A549 (cell line): ENCODE measurements at regions not wholly inside any gene's neighbourhood (a gene's known extent, or its start where the extent isn't known, plus 50 kb on each side); places are given as distances from the start of the nearest gene placed in this dataset.
A peak's percentile ranks its signal among the peaks of the same experiment; 100 is the strongest.

Source experiments
- CTCF ChIP-seq: fragments of >200 bp; sonication (Bioruptor Twin); formaldehyde crosslinking; IDR thresholded peaks from 3 replicates; pipeline ENCODE4 v1.5.1; 2016
- RCOR1 ChIP-seq: fragments of 150-350 bp; IDR thresholded peaks from 2 replicates; pipeline ENCODE4 v1.6.1; 2014; ENCODE audit warnings: antibody characterized with exemption, low read length, low read depth
- RNF2 ChIP-seq: fragments of 200-600 bp; sonication (generic); IDR thresholded peaks from 2 replicates; pipeline ENCODE4 v1.6.1; 2016; ENCODE audit warnings: low read depth, mild to moderate bottlenecking, antibody characterized with exemption, moderate library complexity, borderline replicate concordance
- TF ChIP-seq, protein P1 (sequence below): IDR thresholded peaks from 2 replicates; pipeline ENCODE4 v1.6.1; 2012; ENCODE audit warnings: low read depth, borderline replicate concordance

DNA sequence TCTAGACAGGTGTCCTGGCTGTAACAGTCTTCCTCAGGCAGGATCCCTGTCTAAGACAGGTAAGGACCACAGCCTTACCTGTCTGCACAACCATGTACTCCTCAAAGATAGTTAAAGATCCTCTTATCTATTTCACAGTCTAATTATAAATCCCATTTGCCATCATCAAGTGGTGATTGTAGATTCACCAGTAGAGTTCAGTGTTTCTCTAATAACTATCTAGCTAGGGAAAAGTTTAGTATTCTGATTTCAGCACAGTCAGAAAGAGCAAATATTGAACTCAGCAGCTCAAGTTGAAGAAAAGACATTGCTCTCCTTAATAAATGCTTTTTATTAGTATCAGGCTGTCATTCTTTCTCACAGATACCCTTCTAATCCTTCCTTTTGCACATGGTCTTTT is 1305.5 kb upstream of the NXPH2 start:
- TF ChIP-seq, protein P1, sequence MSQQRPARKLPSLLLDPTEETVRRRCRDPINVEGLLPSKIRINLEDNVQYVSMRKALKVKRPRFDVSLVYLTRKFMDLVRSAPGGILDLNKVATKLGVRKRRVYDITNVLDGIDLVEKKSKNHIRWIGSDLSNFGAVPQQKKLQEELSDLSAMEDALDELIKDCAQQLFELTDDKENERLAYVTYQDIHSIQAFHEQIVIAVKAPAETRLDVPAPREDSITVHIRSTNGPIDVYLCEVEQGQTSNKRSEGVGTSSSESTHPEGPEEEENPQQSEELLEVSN, result no peak
- TF ChIP-seq RCOR1 (no peak), RNF2 (no peak), CTCF (0 out of 3 replicates have a peak, but pooled peaks have one; percentile 9)
